GM18909 (cell line): ENCODE measurements at regions not wholly inside any gene's neighbourhood (a gene's known extent, or its start where the extent isn't known, plus 50 kb on each side); places are given as distances from the start of the nearest gene placed in this dataset.

Experiments used
- ATAC-seq: cut with Tn5 transposase; IDR thresholded peaks from one replicate; pipeline ENCODE4 v1.9.1; 2021; ENCODE audit warnings: mild to moderate bottlenecking; ENCODE audit not compliant: unreplicated experiment, poor library complexity

DNA sequence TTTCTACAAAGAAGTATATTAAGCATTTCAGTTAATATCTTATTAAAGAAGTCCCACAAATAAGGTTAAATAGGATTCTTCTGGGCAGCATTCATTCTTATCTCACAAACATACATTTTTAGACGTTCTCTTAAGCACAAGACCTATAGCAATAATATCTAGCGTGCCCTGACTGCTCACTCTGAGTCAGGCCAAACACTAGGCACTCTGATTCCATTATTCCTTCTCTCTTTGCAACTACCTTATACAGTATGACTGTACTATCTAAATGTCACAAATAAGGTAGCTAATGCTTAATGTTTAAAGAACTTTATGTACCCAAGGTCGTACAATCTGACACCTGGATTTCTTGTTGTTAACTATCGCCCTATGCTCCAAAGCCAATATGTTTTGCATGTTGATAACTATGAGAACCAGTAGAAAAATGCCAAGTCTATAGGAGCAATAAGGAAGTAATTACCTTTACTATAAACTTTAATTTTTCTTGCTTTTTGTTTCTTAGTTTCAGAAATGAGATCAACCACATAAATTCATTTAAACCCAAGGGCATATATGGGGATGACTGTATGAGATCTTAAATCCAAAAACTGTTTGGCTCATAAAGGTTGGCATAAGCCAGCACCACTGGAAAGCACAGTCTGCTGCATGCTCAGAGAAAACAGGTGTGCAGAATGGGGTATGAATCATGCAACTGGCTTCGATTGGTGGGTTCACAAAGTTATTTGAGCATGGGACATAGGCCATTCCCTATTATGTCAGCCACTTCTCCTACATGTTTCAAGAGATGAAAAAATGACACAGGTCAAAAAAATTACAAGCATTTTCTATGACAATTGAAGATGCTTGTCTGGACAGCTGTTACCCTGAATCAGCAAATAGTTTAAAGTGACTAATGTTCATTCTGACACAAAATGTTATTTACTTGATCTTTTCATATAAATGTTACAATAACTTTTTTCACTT, 352.0 kb downstream of the IRS1 start:
- no peak for ATAC-seq

DNA sequence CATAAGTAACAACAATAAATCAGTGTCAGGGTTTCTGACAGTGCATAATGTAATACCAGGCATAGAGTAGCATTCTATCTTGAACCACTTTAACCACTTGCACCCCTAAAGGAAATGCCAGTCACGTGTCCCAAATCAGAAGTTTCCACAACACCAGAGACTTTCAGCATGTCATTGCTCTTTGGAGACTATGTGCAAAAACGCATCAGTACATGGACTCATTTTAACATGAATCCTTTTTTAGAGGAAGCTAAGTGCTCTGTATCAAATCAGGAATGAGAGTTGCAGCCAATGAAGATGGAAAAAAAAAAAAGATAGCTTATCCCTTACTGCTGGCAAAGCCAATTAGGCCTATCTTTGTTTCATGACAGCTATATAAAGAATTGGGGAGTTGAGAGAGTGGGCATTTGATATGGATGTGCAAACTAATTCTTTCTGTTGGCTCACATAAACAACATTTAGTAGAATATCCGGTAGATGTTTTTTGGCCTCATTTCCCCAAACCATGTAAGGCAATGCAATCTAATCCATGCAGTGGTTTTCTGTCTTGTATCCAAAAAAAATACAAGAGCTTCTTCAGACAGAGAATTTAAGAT, 353.1 kb downstream of the IRS1 start:
- no peak for ATAC-seq

DNA sequence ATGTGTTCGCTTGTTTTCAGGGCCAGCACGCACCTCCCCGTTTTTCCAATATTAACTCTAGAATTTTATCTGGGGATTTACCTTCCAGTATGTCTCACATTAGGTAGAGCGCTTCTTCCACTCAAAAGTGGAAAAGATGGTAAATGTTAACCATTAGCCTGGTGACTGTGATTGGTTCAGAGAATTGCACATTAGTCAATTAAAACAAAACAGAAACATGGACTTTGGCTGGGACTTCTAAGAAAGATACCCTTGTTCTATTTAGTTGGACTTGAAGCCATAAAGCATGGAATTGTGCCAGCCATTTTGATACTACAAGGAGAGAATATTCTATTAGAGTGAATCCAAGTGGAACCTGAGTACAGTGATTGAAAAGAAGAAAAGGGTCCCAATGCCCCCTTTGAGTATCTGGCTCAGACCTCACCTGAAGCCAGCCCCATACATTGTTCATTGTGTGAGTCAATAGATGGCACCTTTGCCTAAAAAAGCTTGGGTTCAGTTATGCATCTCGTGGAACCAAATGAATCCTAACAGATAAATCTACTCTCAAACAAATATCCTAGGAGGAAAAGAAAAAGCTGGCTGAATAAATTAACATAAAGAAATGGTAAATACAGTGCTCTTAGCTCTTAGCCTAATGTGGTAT, 354.3 kb downstream of the IRS1 start:
- ATAC-seq, result no peak

DNA sequence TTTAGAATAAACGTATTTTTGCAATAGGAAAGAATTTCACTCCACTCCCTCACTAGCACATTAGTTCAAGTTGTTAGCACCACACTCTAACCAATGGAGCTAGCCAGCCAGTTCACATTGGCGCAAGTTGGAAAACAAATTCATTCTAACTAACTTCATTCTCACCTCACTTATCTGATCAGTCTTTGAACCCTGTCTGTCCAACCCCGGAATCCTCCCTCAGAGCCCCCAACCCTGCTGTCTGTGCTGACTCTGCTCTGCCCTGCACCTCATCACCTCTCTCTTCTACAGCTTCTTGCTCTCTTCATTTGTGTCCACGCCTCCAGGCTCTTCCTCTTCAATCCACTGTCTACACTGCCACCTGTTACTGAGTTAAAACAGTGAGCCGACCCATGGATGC, 356.5 kb downstream of the IRS1 start:
- ATAC-seq, result no peak

DNA sequence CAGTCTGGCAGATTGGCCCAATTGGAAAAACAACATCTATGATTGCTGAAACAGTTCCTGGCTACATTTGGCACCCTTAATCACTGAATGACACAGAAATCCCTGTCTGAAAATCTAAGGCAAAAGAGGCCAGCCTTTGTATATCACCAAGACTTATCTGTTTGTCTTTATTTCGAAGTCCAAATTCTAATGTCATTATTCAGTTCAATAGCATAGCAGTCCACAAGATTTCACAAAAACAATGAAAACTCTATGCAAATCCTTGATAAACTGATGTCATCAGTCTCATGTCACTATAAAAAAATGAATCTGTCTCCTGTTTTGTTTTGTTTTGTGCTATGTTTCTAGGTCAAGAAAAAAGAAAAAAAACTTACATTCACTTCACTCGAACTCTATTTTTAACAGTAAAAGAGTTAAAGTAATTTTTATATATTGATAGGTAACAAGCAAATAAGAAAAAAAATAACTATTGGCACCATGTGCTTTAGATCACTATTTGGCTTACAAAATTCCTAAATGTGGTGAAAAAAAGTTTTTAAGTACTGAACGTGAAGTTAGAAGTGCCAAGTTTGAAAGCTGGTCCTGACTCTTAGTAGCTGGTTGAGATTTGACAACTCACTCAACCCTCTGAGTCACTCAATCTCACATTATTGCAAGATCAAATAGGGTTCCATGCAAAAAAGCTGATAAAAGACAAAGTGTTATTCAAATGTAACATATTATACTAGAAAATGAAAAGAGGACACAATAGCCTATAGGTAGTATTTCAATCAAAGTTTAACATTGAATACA, 359.3 kb downstream of the IRS1 start:
- ATAC-seq, result no peak

DNA sequence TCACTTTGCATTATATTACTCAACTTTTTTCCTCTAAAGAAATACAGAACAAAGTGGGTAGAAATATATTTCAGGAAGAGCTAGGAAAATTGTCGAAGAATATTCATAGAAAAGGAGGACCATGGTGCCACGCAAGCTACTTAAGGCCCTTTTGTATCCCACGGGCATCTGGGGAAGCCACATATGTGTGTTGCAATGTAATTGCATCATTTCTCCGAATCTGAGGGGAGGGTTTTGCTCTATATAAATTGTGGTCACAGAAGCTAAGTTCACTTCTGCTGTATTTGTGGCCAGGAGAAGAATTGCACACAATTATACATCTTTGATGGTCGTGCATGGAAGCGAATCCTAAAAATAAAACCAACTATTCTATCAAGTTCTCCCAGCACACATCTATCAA, 360.3 kb downstream of the IRS1 start:
- ATAC-seq, result no peak

DNA sequence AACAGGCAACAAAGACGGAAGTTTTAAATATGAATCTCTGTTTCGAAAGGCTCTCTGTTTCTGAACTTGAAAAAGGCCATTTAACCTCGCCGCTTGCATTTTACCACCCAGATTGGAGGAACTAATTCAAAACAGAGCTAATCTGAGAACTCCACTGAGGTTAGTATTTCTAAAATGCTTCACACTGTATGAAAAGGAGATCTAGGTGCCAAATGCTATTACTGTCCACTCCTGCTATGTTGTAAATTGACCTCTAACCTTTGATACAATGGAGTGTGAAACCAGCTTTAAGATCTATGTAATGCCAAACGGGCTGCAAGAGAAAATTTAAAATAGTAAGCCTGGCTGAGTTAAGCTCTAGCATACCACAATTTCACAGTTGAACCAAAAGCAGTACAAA, 364.5 kb downstream of the IRS1 start:
- ATAC-seq, result no peak

DNA sequence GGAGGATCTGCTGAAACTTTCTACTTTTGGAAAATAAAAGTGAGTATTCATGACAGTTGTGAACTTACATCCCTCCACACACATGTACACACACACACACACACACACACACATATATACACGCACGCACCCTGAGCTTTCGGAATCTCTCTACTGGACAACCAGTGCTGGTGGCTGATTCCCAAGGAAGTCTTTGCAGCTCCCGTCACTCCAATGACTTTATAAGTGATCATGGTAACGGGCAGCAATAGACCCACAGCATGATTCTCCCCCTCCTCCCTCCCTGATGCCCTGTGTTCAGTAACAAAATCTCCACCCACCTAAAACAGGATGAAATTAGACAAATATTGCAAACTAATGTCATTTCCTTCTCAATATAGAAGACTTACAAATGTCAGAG, 364.9 kb downstream of the IRS1 start:
- no peak for ATAC-seq

DNA sequence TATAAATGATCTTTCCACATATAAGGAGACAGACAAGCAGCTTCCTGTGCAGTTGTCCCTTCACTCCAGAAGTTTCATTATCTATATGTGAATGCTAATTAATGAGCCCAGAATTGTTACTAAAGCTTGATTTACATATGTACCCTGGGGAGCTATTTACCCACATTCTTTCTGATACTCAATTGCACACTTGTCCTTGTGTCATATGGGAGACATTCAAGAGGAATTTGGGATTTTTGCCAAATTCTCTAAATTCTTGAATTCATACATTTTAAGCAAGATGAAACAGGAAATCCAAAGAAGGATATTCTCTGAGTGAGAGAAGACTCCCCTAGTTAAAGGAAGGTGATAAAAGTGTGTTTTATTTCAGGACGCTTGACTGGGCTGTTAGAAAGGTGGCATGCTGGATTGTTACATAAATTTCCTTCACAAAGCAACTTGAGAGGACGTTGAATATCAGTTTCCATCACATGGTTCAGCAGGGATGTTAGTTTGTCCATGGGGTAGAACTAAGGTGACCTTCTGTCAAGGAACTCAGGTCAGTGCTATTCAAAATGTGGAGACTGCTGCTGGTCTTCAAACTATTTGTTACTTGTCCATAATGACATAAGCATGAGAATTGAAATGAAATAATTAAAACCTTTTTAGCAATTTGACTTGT, 368.2 kb downstream of the IRS1 start:
- ATAC-seq, result no peak

DNA sequence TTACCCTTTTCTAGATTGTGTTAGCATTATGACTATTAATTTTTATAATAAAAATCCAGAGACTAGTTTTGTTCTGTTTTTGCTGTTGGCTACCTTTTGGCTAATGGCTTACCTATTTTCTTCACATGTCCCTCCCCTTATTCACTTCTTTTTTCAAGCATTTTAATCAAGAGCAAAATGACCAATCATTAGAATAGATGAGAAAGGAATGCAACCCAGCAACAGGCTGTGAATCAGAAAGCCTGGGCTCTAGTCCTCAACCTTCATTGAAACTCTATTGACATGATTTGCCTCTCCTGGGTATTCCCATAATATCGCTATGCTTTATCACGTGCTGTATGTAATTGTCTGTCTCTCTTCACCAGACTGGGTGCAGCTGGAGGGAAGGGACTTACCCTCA, 370.1 kb downstream of the IRS1 start:
- ATAC-seq, result no peak

DNA sequence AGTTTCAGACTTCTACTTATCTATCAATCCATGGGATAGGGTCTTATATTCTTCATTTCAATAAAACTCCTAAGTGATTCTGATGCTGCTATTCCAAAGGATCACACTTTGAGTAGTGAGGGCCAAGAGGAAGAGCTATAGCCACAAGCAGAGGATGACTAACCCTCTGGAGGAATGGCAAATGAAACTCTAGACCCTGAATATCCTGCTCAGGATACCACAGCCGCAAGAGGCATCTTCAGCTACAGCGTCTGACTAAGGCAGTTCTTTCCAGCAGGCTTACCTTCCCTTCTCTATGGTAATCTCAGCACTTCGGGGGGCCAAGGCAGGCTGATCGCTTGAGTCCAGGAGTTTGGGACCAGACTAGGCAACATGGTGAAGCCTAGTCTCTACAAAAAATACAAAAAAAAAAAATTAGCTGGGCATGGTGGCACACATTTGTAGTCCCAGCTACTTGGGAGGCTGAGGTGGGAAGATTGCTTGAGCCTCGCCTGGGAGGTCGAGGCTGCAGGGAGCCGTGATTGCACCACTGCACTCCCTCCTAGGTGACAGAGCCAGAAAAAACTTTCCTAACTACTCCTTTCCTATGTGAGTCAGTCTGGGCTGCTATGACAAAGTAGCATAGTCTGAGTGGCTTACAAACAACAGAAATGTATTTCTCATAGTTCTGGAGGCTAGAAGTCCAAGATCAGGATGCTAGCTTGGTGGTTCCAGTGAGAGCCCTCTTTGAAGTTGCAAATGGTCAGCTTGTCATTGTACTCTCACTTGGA, 371.9 kb downstream of the IRS1 start:
- ATAC-seq, result no peak

DNA sequence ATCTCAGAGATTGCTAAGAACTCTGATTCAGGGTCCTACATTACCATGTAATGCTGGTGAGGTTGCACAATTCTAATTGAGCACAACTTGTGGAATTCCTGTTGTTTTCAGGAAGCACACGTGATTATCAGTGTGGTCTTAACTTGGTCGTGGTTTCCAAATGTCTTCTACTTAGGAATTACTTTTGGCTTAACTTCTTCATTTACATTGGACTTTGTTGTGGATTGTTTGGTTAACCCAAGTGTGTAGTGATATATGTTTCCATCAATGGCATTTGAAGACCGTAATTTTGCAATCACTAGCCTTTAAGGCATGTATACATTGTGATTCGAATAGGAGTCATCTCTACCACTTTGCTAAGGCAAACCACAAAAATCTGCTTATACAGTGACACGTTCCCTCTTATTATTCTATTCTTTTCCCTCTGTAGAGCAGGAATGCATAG, 373.3 kb downstream of the IRS1 start:
- ATAC-seq, result no peak

DNA sequence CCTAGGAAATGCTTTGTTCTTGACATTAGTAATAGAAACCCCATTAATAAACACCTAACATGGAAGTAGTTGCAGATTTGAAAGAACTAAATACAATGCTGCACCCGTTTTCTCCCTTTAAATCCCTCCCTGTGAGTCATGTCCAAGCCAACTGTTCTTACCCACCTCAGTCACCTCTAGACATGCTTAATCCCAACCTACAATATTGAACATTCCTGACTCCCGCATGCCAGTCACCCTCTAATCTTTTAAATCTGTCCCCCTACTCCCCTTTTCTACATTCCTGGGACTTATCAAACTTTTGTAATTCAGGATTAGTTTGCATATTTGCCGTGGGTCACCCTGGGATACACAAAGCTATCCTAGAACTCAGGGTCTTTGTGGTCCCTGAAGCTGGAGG, 374.6 kb downstream of the IRS1 start:
- ATAC-seq, result no peak

DNA sequence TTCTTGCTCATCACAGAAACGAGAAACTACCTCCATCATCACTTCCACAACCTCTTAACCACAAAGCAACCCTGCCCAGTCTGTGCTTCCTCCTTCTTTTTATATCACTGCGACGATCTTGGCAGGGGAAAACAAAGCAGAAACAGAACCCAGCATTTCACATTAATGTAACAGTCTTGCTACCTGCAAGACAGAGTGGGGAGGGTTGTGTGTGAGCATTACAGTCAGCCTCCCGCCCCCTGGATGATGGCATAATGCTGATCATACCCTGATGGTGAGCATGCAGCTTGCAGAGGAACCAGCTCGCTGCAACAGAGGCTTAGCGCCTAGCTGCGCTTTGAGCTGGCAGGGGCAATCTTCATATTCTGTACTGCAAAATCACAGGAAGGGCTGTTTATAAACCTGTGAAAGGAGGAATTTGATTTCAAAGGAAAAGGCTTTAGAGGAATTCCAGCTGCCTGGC, 376.1 kb downstream of the IRS1 start:
- ATAC-seq, result peak; percentile 83

DNA sequence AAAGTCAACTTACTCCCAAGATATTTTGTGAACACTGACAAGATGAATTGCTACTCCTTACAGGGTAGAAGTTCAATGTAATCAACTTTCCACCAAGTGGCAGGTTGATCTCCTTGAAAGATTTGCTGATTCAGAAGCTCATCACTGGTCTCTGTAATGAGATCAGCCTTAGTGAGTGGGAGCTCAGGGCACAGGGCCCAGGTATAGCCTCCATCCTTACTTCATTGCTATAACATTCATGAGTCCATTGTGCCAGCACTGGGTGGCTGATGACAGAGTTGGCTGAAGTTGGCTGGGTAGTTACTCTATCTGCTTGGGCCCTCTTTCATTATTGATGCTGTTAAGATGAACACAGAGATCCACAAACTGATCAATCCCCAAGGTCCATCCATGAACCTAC, 379.0 kb downstream of the IRS1 start:
- no peak for ATAC-seq

DNA sequence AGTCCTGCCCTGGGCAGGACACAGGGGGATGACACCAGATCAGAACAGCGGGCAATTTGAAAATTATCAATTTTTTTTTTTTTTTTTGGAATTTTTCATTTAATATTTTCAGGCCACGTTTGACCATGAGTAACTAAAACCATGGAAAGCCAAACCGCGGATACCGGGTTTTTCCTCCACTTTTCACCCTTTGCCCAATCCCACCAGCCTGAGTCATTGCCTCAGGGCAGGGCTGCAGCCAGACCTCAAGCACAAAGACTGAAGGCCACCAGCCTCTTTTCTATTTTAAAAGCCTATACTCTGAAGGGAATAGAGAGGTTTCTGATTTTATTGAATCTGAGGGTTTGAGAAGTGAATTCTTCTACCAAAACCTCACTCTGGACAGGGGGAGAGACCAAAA, 381.1 kb downstream of the IRS1 start:
- no peak for ATAC-seq

DNA sequence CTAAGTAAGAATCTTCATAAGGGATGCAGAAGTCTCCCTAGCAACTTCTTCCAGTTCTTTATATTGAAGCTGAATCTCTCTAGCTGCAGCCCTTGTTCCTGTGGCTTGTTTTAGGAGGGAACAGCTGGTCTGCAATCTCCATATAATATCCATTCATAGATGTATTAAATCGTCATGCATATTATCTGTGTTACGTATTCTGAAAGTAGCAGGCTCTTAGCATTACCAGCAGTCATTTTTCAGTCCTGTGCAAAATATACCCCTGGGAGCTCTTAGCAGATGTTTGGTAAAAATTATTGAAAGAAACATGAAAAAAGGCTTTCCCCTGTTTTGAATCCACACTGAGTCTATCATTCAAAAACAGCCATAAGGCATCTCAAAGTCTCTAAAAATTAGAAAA, 385.3 kb downstream of the IRS1 start:
- no peak for ATAC-seq

DNA sequence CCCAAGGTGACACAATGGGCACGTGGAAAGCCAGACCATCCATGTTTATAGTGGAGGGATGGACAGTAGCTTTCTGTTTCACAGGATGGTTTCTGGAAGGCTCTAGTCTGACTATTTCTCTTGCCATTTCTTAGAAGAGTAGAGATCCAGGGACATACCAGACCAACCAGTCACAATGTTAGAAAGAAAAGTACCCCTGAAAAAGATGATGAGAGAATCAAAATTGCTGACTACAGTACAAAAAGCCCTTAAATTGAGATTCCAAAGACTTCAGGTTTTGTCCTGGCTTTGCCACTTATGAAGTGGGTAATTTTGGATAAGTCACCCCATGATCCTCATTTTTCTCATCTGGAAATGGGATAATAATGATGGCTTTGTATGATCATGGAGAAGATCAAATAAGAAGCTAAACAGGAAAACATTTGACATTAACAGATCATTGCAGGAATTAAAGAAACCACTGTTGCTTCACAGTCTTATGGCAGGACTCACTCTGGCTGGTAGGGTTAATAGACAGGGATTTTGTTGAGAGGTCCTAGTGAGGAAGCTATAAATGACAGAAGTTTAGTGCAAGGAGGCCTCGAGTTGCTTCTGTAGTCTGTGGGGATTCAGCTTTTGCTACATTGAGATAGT, 386.0 kb downstream of the IRS1 start:
- ATAC-seq, result no peak
